ENCODE measurements at regions not wholly inside any gene's neighbourhood (a gene's known extent, or its start where the extent isn't known, plus 50 kb on each side); places are given as distances from the start of the nearest gene placed in this dataset.

DNA sequence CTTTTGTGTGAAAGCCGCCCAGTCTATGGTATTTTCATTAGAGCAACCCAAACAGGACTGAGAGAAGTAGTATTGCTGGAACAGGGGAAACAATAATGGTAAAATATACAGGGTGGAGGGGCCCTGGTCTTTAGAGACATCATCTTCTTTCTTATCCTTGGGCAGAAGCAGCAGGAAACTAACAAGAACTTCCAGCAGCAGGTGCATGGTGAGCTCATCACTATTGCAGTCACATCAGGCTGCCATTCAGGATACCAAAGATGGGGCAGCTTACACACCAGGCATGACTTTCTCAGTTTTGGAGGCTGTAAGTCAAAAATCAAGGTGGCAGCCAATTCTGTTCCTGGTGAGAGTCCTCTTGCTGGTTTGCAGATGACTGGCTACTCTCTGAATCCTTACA lies 478.3 kb upstream of the RUNX1 start:
- TF ChIP-seq, protein P1, sequence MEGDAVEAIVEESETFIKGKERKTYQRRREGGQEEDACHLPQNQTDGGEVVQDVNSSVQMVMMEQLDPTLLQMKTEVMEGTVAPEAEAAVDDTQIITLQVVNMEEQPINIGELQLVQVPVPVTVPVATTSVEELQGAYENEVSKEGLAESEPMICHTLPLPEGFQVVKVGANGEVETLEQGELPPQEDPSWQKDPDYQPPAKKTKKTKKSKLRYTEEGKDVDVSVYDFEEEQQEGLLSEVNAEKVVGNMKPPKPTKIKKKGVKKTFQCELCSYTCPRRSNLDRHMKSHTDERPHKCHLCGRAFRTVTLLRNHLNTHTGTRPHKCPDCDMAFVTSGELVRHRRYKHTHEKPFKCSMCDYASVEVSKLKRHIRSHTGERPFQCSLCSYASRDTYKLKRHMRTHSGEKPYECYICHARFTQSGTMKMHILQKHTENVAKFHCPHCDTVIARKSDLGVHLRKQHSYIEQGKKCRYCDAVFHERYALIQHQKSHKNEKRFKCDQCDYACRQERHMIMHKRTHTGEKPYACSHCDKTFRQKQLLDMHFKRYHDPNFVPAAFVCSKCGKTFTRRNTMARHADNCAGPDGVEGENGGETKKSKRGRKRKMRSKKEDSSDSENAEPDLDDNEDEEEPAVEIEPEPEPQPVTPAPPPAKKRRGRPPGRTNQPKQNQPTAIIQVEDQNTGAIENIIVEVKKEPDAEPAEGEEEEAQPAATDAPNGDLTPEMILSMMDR (IDR thresholded peaks at IDR 0.05) = no peak
- no peak for TF ChIP-seq POLR2A (IDR thresholded peaks at IDR 0.05)

Measured in heart left ventricle (tissue), 13 donors.